Esophagus (tissue), 2 donors: ENCODE measurements at regions not wholly inside any gene's neighbourhood (a gene's known extent, or its start where the extent isn't known, plus 50 kb on each side); places are given as distances from the start of the nearest gene placed in this dataset.

Source experiments
- H3K27ac ChIP-seq, 2 donors: one replicate each; pipeline ENCODE4 v1.5.1; 2013; ENCODE audit warnings: low read depth in 2 of 2, mild to moderate bottlenecking in 2 of 2, inconsistent platforms in 1 of 2, low read length in 1 of 2, moderate library complexity in 1 of 2
- H3K27me3 ChIP-seq, 2 donors: one replicate each; pipeline ENCODE4 v1.6.1; 2013; ENCODE audit warnings: low read length in 2 of 2, control low read depth in 1 of 2, mild to moderate bottlenecking in 1 of 2; ENCODE audit not compliant: insufficient read depth in 2 of 2, control insufficient read depth in 1 of 2
- H3K36me3 ChIP-seq, 2 donors: one replicate each; pipeline ENCODE4 v1.6.1; 2013; ENCODE audit warnings: low read length in 1 of 2; ENCODE audit not compliant: control insufficient read depth in 2 of 2, insufficient read depth in 2 of 2
- H3K4me1 ChIP-seq, 2 donors: one replicate each; pipeline ENCODE4 v1.6.1; 2013; ENCODE audit warnings: low read length in 1 of 2; ENCODE audit not compliant: control insufficient read depth in 2 of 2, insufficient read depth in 2 of 2
- H3K4me3 ChIP-seq, 2 donors: one replicate each; pipeline ENCODE4 v1.5.1; 2013; ENCODE audit warnings: low read length in 2 of 2, mild to moderate bottlenecking in 2 of 2, low read depth in 1 of 2, moderate library complexity in 1 of 2
- H3K9me3 ChIP-seq, 2 donors: one replicate each; pipeline ENCODE4 v1.6.1; 2013; ENCODE audit warnings: mild to moderate bottlenecking in 2 of 2, low read depth in 1 of 2, low read length in 1 of 2, moderate library complexity in 1 of 2; ENCODE audit not compliant: control insufficient read depth in 2 of 2, insufficient read depth in 1 of 2
- WGBS, 2 donors: extraction: QIAGEN DNeasy Blood & Tissue Kit; methylation state at CpG; one replicate each; pipeline ENCODE4 v1.1.7; 2013; 5-methylcytosine and 5-hydroxymethylcytosine counted together
- donor health status: healthy with polysubstance abuse.
- donor health status: Bipolar disorder and iron deficiency.

- no peaks in the 10 kb centered on the region for H3K9me3 ChIP-seq
- H3K36me3 ChIP-seq = no peaks in the 10 kb centered on the region
- 53 to 66% methylated on average over 1 of the region's 1 CpG for WGBS, 2 donors
These were observed 879.1 kb upstream of the NEGR1 start for GRCh38 chr1:73161418-73161817.

DNA sequence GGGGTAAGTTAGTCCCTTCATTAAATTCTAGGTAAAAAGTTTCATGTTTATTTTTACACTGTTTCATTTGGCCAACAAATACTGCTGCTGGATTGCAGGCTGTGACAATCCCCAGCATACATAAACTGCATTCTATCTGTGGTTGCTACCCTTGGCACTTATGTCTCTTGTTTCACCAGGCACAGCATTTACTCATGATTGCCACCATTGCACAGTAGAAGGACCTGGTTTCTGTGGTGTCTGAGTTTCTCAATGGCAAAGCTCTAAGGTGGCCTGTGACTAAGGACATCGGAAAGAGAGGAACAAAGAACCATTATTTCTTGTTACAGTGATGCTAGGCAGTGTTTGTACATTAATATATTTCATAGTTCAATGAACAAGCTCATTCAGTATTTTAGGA lies 878.4 kb upstream of the NEGR1 start:
- Histone ChIP-seq H3K4me3 (no peak overlapping the region), H3K27me3 (no peaks in the 10 kb centered on the region), H3K36me3 (no peaks in the 10 kb centered on the region), H3K4me1 (no peaks in the 10 kb centered on the region), H3K9me3 (no peaks in the 10 kb centered on the region), H3K27ac (no peak overlapping the region)
- 80 to 95% methylated on average over 1 of the region's 1 CpG for WGBS, 2 donors

More at GRCh38 chr1:73161418-73161817, 879.1 kb upstream of the NEGR1 start:
- no peak overlapping the region for H3K4me3 ChIP-seq
- H3K27ac ChIP-seq = no peak overlapping the region
- no peaks in the 10 kb centered on the region for H3K4me1 ChIP-seq
- no peaks in the 10 kb centered on the region for H3K27me3 ChIP-seq

- Histone ChIP-seq H3K27me3 (no peaks in the 10 kb centered on the region), H3K4me1 (no peaks in the 10 kb centered on the region), H3K36me3 (no peaks in the 10 kb centered on the region), H3K9me3 (no peaks in the 10 kb centered on the region), H3K27ac (no peak overlapping the region), H3K4me3 (no peak overlapping the region)
These were observed 862.0 kb upstream of the NEGR1 start for GRCh38 chr1:73144311-73144710.

DNA sequence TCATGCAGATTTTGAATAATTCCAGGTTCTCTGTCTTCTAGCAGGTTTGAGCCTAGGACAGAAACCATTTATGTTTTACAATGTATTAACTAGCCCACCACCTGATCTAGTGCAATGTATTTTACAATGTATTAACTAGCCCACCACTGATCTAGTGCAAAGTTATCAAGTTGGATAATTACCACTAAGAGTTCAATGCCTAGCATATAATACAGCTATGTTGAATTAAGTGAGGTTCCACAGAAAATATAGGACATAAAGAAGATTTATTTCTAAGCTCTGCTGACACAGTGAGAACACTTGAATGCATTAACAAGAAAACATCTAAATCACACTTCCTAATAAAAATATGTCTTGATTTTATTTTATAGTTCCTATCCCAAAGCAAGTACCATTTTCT lies 854.6 kb upstream of the NEGR1 start:
- Histone ChIP-seq H3K27ac (no peak overlapping the region), H3K36me3 (no peaks in the 10 kb centered on the region), H3K27me3 (no peaks in the 10 kb centered on the region), H3K9me3 (no peaks in the 10 kb centered on the region), H3K4me3 (no peak overlapping the region), H3K4me1 (no peaks in the 10 kb centered on the region)

DNA sequence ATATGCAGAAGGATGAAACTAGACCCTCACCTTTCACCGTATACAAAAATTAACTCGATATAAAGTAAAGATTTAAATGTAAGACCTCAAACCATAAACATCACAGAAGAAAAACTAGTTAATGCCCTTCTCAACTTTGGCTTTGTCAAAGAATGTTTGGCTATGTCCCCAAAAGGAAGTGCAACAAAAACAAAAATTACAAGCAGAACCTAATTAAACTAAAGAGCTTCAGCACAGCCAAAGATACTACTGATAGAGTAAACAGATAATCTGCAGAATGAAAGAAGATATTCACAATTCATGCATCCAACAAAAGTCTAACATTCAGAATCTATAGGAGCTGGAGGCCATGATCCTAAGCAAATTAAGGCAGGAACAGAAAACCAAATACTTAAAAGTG lies 824.6 kb upstream of the NEGR1 start:
- H3K4me3 ChIP-seq = no peak overlapping the region
- H3K9me3 ChIP-seq = peaks cover 3 to 11% of the 10 kb centered on the region in 2 donors
- no peaks in the 10 kb centered on the region for H3K27me3 ChIP-seq
- WGBS, 2 donors = 87 to 91% methylated on average over 2 of the region's 2 CpGs
- no peaks in the 10 kb centered on the region for H3K36me3 ChIP-seq
- no peaks in the 10 kb centered on the region for H3K4me1 ChIP-seq
- H3K27ac ChIP-seq = no peak overlapping the region

GRCh38 chr1:73105755-73106154 lies 823.4 kb upstream of the NEGR1 start:
- Histone ChIP-seq H3K4me1 (no peaks in the 10 kb centered on the region), H3K36me3 (no peaks in the 10 kb centered on the region), H3K27ac (no peak overlapping the region), H3K27me3 (no peaks in the 10 kb centered on the region), H3K4me3 (no peak overlapping the region), H3K9me3 (peaks cover 3 to 11% of the 10 kb centered on the region in 2 donors)
- WGBS, 2 donors = 92% methylated on average over 16 of the region's 16 CpGs

DNA sequence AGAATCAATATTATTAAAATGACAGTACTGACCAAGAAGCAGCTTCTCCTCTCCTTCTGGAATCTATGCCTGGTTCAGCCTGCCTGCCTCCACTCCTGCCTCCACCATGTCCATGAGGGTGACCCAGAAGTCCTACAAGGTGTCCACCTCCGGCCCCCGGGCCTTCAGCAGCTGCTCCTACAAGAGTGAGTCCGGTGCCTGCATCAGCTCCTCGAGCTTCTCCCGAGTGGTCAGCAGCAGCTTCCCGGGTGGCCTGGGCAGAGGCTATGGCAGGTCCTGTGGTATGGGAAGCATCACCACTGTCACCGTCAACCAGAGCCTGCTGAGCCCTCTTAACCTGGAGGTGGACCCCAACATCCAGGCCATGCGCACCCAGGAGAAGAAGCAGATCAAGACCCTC lies 822.4 kb upstream of the NEGR1 start:
- H3K4me3 ChIP-seq = no peak overlapping the region
- WGBS, 2 donors = 92 to 93% methylated on average over 8 of the region's 8 CpGs
- no peak overlapping the region for H3K27ac ChIP-seq
- H3K9me3 ChIP-seq = peaks cover 3 to 11% of the 10 kb centered on the region in 2 donors
- H3K4me1 ChIP-seq = no peaks in the 10 kb centered on the region
- H3K36me3 ChIP-seq = no peaks in the 10 kb centered on the region
- no peaks in the 10 kb centered on the region for H3K27me3 ChIP-seq

GRCh38 chr1:73100216-73100615 lies 817.9 kb upstream of the NEGR1 start:
- H3K27ac ChIP-seq = no peak overlapping the region
- WGBS, 2 donors = 60 to 74% methylated on average over 4 of the region's 4 CpGs
- H3K4me1 ChIP-seq = no peaks in the 10 kb centered on the region
- H3K4me3 ChIP-seq = no peak overlapping the region
- no peaks in the 10 kb centered on the region for H3K27me3 ChIP-seq
- H3K36me3 ChIP-seq = no peaks in the 10 kb centered on the region
- H3K9me3 ChIP-seq = peaks cover 0 to 4% of the 10 kb centered on the region in 2 donors

- Histone ChIP-seq H3K27me3 (no peaks in the 10 kb centered on the region), H3K27ac (no peak overlapping the region), H3K4me1 (no peaks in the 10 kb centered on the region), H3K9me3 (no peaks in the 10 kb centered on the region), H3K36me3 (no peaks in the 10 kb centered on the region), H3K4me3 (no peak overlapping the region)
These were observed 815.6 kb upstream of the NEGR1 start for GRCh38 chr1:73097917-73098316.

- WGBS, 2 donors = 53 to 61% methylated on average over 1 of the region's 1 CpG
- Histone ChIP-seq H3K27me3 (no peaks in the 10 kb centered on the region), H3K4me1 (no peaks in the 10 kb centered on the region), H3K9me3 (no peaks in the 10 kb centered on the region), H3K4me3 (no peak overlapping the region), H3K36me3 (no peaks in the 10 kb centered on the region), H3K27ac (no peak overlapping the region)
These were observed 814.5 kb upstream of the NEGR1 start for GRCh38 chr1:73096841-73097240.
